GM12873 (cell line): ENCODE measurements at regions not wholly inside any gene's neighbourhood (a gene's known extent, or its start where the extent isn't known, plus 50 kb on each side); places are given as distances from the start of the nearest gene placed in this dataset.

ENCODE experiments used
- CTCF ChIP-seq: IDR thresholded peaks from 2 replicates; pipeline ENCODE4 v1.5.1; 2012; ENCODE audit warnings: low read depth, mild to moderate bottlenecking, moderate library complexity, low read length, control low read depth; ENCODE audit not compliant: insufficient read depth; ENCODE audit errors: missing control alignments

- TF ChIP-seq CTCF: no peak
These were observed 82.3 kb upstream of the ARID5B start for GRCh38 chr10:61819208-61819607.

GRCh38 chr10:61821153-61821552 lies 80.3 kb upstream of the ARID5B start:
- TF ChIP-seq CTCF: no peak

- TF ChIP-seq CTCF: no peak
These were observed 79.8 kb upstream of the ARID5B start for GRCh38 chr10:61821693-61822092.

- no peak for TF ChIP-seq CTCF
These were observed 79.4 kb upstream of the ARID5B start for GRCh38 chr10:61822096-61822495.

GRCh38 chr10:61822781-61823230 lies 78.7 kb upstream of the ARID5B start:
- TF ChIP-seq CTCF: no peak

GRCh38 chr10:61825001-61825400 lies 76.5 kb upstream of the ARID5B start:
- TF ChIP-seq CTCF: no peak

GRCh38 chr10:61825628-61826027 lies 75.9 kb upstream of the ARID5B start:
- no peak for TF ChIP-seq CTCF
